GM18951 (cell line): ENCODE measurements at regions not wholly inside any gene's neighbourhood (a gene's known extent, or its start where the extent isn't known, plus 50 kb on each side); places are given as distances from the start of the nearest gene placed in this dataset.

Experiments
- POLR2A ChIP-seq: IDR thresholded peaks from 4 replicates; pipeline ENCODE4 v1.6.1; 2011; ENCODE audit warnings: mild to moderate bottlenecking; ENCODE audit not compliant: insufficient read length, insufficient read depth; ENCODE audit errors: extremely low read depth
- in situ Hi-C: fragments of 300-500 bp; cut with MboI; formaldehyde crosslinking; loops from one replicate; pipeline ENCODE4 v1.12.0; 2022; ENCODE audit warnings: low sequenced_read_pairs, mixed read lengths, inconsistent platforms; ENCODE audit not compliant: unreplicated experiment

DNA sequence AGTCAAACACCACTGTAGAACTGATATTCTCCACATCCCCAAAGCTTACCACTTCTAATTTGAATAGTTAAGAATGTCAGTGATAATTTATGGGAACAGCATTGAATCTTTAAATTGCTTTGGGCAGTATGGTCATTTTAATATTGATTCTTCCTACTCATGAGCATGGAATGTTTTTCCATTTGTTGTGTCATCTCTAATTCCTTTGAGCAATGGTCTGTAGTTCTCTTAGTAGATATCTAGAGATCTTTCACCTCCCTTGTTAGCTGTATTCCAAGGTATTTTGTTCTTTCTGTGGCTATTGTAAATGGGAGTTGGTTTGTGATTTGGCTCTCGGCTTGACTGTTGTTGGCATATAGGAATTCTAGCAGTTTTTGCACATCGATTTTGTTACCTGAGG lies 1341.8 kb upstream of the CDH9 start:
- in situ Hi-C loops = no loop called here
- TF ChIP-seq POLR2A = no peak

DNA sequence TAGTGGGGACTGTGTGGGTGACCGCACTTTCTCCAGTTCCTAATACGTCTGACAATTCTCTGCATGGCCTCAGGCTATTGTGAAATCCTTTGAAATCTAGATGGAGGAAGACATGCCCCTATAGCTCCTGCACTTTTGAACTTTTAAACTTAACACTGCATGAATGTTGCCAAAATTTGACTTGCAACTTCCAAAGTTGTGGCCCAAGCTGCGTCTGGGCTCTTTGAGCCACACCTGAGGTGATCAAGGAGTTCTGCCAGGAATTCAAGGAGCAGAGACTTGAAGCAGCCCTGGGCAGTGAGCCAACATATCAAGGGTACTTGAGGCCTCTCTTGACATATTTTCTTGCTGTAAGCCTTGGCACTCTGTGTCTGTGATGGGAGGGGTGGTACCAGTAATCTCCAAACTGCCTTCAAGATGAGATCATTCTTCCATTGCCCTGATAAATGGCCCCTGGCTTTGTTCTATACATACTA lies 1336.1 kb upstream of the CDH9 start:
- no peak for TF ChIP-seq POLR2A
- in situ Hi-C loops = no loop called here

DNA sequence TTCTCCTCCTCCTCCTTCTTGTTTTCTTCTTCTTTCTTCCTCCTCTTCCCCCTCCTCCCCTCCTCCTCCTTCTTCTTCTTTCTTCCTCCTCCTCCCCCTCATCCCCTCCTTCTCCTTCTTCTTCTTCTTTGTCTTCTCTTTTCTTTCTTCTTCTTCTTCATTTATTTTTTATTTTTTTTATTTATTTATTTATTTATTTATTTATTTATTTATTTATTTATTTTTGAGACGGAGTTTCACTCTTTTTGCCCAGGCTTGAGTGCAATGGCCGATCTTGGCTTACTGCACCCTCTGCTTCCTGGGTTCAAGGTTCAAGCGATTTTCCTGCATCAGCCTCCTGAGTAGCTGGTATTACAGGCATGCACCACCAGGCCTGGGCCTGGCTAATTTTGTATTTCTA lies 1332.5 kb upstream of the CDH9 start:
- no peak for TF ChIP-seq POLR2A
- in situ Hi-C loops = no loop called here

DNA sequence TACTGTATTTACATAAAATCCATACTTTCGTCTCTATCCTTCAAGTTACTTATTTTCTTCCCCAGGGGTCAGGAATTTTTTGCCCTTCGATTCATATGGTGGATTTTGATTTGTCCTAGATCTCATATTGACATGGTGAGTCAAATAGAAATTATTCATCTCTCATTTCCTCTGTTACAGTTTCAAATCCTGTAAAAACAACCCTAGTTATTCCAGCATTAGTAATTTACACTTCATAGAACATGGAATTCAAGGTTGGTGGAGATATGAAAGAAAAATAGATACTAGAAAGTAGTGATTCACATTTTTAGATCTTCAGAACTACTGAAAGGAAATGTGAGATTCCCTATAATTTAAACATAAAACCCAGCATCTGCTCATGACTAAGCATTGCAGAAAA lies 1331.0 kb upstream of the CDH9 start:
- in situ Hi-C loops = no loop called here

DNA sequence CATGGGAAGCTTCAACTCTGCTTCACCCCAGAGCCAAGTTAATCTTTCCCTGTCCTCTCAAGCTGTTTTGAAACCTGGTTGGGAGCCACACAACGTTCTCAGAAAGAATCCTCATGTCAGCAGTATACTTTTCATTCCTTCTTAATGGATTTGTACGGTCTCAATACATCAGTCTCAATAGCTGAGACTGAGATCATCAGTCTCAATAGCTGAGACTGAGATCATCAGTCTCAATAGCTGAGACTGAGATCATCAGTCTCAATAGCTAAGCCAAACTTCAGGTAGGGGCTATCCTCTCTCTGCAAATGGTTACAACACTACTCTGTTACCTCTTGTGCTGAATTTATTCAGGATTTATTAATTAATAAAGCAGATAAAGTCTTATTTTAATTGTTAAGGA lies 1317.4 kb upstream of the CDH9 start:
- TF ChIP-seq POLR2A = no peak
- in situ Hi-C loops = no loop called here

More for the DNA sequence above, 1331.0 kb upstream of the CDH9 start:
- no peak for TF ChIP-seq POLR2A

DNA sequence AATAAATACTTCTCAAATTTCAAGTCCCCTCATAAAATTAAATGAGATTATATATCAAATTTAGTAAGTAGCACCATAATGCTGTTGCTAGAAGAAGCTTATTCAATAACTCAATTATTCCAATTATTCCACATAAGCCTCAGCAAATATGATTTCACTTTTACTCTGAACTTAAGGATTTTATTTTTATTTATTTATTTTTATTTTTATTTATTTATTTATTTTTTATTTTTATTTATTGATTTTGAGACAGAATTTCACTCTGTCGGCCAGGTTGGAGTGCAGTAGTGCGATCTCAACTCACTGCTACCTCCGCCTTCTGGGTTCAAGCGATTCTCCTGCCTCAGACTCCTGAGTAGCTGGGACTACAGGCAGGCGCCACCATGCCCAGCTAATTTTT lies 1308.3 kb upstream of the CDH9 start:
- no peak for TF ChIP-seq POLR2A
- in situ Hi-C loops = no loop called here

DNA sequence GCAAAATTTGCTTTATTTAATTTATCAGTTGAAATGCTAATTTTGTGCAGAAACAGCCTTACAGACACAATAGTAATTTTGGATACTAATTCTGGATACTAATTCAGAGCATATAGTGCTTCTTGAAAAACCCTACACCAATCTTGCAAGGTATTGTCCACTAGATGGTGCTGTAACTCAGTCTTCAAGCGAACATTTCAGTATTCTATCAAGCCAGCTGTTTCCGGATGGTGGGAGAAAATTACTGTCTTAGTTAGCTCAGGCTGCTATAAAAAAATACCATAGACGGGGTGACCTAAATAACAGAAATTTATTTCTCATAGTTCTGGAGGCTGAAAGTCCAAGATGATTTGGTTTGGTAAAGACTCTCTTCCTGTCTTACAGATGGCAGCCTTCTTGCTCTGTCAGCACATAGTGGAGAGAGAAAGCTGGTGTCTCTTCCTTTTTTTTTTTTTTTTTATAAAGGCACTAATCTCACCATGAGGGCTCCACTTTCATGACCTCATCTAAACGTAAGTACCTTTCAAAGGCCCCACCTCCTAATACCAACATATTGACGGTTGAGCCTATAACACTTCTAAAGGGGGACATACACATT lies 1306.5 kb upstream of the CDH9 start:
- TF ChIP-seq POLR2A = no peak
- in situ Hi-C loops = no loop called here

DNA sequence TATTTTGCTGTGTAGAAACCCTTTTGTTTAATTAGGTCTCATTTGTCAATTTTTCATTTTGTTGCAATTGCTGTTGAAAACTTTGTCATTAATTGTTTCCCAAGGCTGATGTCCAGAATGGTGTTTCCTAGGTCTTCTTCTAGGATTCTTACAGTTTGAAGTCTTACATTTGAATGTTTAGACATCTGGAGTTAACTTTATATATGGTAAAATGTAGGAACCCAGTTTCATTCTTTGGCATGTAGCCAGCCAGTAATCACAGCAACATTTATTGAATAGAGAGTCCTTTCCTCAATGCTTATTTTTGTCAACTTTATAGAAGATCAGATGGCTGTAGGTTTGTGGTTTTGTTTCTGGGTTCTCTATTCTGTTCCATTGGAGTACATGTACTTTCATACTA lies 1290.8 kb upstream of the CDH9 start:
- TF ChIP-seq POLR2A = no peak
- in situ Hi-C loops = no loop called here

DNA sequence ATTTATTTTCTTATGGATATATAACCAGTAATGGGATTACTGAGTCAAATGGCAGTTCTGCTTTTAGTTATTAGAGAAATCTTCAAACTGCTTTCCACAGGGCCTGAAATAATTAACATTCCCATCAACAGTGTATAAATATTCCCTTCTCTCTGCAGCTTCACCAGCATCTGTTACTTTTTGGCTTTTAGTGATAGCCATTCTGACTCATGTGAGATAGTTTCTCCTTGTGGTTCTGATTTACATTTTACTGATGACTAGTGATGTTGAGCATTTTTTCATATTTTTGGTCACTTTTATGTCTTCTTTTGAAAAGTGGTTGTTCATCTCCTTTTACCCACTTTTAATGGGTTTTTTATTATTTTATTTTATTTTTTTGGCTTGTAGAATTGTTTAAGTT lies 1290.3 kb upstream of the CDH9 start:
- no peak for TF ChIP-seq POLR2A
- in situ Hi-C loops = no loop called here

DNA sequence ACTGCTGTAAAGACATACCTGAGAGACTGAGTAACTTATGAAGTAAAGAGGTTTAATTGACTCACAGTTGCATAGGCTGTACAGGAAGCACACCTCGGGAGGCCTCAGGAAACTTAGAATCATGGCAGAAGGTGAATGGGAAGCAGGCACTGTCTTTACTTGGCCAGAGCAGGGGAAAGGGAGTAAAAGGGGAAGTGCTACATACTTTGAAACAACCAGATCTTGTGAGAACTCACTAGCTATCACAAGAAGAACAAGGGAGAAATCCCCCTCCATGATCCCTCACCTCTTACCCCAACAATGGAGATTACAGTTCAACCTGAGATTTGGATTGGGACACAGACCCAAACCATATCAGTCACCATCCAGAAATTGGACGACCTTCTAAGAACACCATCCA lies 1285.8 kb upstream of the CDH9 start:
- no peak for TF ChIP-seq POLR2A
- in situ Hi-C loops = no loop called here

DNA sequence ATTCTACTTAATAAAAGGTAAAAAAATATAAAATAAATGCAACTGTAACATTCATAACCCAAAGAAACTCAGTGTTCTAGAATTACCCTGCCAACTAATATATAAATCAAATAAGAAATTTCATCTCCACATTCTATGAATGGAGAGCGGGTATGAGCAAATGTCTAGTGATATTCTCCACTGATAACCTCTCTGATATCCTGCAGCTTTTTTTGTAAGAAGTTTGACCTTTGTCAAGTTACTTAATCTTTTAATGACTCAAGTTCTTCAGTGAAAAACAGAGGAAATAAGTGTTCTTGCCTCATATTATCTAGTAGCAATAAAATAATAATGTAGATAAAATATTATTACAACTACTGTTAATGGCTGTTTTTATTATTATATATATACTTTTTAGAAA lies 1275.6 kb upstream of the CDH9 start:
- in situ Hi-C loops = no loop called here

DNA sequence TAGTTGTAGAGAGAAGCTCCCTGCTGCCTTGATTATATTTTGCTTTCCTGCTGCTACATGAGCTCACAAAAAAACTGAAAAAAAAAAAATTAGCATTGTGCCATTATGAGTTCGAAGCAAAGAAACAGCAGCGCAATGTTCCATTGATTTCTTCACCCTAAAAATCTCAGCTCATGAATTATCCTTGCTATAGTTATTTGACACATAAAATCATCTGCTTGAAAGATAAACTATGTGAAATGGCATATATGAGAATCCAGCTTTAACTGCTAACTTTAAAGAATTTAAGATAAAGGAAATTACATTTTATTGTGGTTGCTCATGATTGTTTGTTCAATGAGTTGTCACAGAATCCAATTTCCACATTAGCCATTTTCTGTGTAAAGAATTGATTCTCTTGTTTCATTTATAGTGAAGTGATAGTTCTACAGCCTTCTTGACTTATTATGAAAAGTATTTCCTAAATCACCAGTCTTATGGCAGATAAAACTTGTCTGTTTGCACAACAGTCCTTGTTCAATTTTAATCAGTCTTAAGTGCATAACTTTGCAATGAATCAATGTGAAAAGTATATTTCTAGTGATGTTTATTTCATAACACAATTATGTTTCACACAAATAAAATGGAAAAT lies 1275.0 kb upstream of the CDH9 start:
- in situ Hi-C loops = no loop called here
- TF ChIP-seq POLR2A = no peak

More for the DNA sequence above, 1275.6 kb upstream of the CDH9 start:
- no peak for TF ChIP-seq POLR2A

DNA sequence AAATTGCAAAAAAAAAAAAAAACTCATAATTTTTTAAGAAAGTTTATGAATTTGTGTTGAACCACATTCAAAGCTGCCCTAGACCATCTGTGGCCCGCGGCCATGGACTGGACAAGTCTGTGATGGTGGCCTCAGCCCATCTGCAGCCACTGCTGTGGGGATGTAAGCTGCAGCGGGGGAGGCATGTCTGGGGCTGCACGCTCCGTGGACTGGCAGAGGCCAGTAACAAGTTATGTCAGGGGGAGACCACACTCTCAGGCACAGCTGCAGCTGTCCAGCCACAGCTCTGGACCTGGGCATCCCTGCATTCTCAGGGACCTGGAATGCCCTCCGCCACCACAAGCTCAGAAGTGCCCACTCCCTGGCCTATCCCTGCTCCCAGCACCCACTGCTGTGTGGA lies 1272.3 kb upstream of the CDH9 start:
- TF ChIP-seq POLR2A = no peak
- in situ Hi-C loops = no loop called here

DNA sequence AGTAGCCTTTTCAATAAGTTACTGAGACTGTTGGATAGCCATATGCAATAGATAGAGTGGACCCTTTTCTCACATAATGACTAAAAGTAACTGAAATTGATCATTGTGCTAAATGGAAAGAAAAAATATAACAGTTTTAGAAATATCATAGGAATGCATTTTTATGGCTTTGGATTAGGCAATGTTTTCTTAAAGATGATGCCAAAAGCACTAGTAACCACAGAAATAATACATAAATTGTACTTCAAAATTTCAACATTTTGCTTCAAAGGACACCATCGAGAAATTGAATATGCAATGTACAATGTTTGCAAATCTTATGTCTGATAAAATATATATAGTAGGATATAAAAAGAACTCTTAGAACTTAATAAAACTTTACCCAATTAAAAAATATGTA lies 1267.5 kb upstream of the CDH9 start:
- in situ Hi-C loops = no loop called here
- TF ChIP-seq POLR2A = no peak
